ENCODE measurements at regions not wholly inside any gene's neighbourhood (a gene's known extent, or its start where the extent isn't known, plus 50 kb on each side); places are given as distances from the start of the nearest gene placed in this dataset.
"Not testable (repeated sequence)": the region's sequence is repeated elsewhere in the genome, so short reads cannot be mapped to it uniquely, and the experiment has no call there.

DNA sequence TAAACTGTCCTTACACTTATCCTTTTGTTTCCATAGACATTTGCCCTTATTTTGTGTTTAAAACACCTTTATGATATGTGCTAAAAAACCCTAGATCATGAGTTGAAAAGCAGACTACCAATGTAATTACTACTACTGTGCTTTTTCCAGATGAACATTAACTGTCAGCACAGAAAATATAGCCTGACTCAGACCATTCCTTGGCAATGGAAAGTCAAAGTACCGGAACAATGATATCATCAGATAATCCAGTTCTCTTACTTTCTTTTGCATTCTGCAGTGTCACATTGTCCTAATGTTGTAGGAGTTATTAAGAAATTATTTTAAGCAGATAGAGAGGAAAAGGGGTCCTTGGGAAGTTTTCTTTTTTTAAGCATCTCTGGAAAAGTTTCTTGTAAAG lies 1189.0 kb upstream of the FLRT2 start:
- intact Hi-C loops (cut with micrococcal nuclease) (loop anchor here (5.0 kb wide), 2 partner anchors 334 to 1191 kb away; partner anchors contain the start of gene FLRT2), dilution Hi-C loops (cut with MboI; ENCODE audit: extremely low pct_ligation_motif_present, low sequenced_read_pairs) (no loop called here)
- no peaks in the 10 kb centered on the region for H3K9me3 ChIP-seq (replicated peaks; ENCODE audit: control insufficient read depth, insufficient read depth, low read length)
- peak; percentile 62 for DNase-seq (ENCODE audit: low read depth, low spot score)
- peak overlapping the region; percentile 36 for H3K4me2 ChIP-seq (ENCODE audit: insufficient read depth, low read length)
- no TSS peak for BruUV-seq (replicated peaks)
- CTCF ChIA-PET = interaction anchor here (1.6 kb wide), 1 partner anchor 17 kb away, joined by 4 read pairs; no protein-coding TSS in a partner anchor
- no peak overlapping the region for H2AFZ ChIP-seq (ENCODE audit: low read depth, low read length)
- no peak overlapping the region for H3K4me3 ChIP-seq (replicated peaks in 1 of 3; ENCODE audit: insufficient read depth in 1 of 3, low read depth in 1 of 3, low read length in 3 of 3)
- H3K36me3 ChIP-seq (ENCODE audit: control insufficient read depth in 2 of 2, extremely low read depth in 1 of 2, insufficient read depth in 2 of 2, low read length in 2 of 2) = no peaks in the 10 kb centered on the region
- peak; percentile 60 for FAIRE-seq
- peaks cover 21% of the 10 kb centered on the region for H3K4me1 ChIP-seq (ENCODE audit: control insufficient read depth, extremely low read depth, insufficient read depth, low read length)
- no peak overlapping the region for H3K9ac ChIP-seq (replicated peaks; ENCODE audit: extremely low read depth, insufficient read depth, low read length)
- no peaks in the 10 kb centered on the region for H3K79me2 ChIP-seq (ENCODE audit: control insufficient read depth, insufficient read depth, low read length)
- POLR2A ChIA-PET = no interaction called here
- no peaks in the 10 kb centered on the region for H3K27me3 ChIP-seq (ENCODE audit: control insufficient read depth in 2 of 2, insufficient read depth in 2 of 2, low read length in 2 of 2)
- H3K9me1 ChIP-seq (replicated peaks; ENCODE audit: control insufficient read depth, extremely low read depth, insufficient read depth, low read length) = no peaks in the 10 kb centered on the region
- peak overlapping the region; percentile 18 for H3K27ac ChIP-seq (ENCODE audit: insufficient read depth, low read depth, low read length)
- TF ChIP-seq JUN (IDR thresholded peaks at IDR 0.05; ENCODE audit: borderline replicate concordance, insufficient read depth, insufficient read length, low read depth) (peak; percentile 32), POLR2A (IDR thresholded peaks at IDR 0.05; ENCODE audit: low read depth, low read length) (no peak), GATA2 (IDR thresholded peaks at IDR 0.05; ENCODE audit: insufficient read depth, insufficient read length, low read depth, low read length) (no peak), FOS (IDR thresholded peaks at IDR 0.05; ENCODE audit: borderline replicate concordance, insufficient read depth, low read length) (peak; percentile 34), EZH2 (IDR thresholded peaks at IDR 0.05; ENCODE audit: borderline replicate concordance, low read depth, low read length, severe bottlenecking) (no peak), MAX (IDR thresholded peaks at IDR 0.05; ENCODE audit: insufficient read depth, insufficient read length) (no peak), POLR2AphosphoS5 (IDR thresholded peaks at IDR 0.05; ENCODE audit: insufficient read depth, low read depth, low read length) (no peak)
- H4K20me1 ChIP-seq (replicated peaks; ENCODE audit: control insufficient read depth, extremely low read depth, insufficient read depth, low read length) = no peaks in the 10 kb centered on the region

- H3K4me3 ChIP-seq (replicated peaks in 1 of 3; ENCODE audit: insufficient read depth in 1 of 3, low read depth in 1 of 3, low read length in 3 of 3); FAIRE-seq; H3K9me3 ChIP-seq (replicated peaks; ENCODE audit: control insufficient read depth, insufficient read depth, low read length); H3K4me2 ChIP-seq (ENCODE audit: insufficient read depth, low read length); H3K36me3 ChIP-seq (ENCODE audit: control insufficient read depth in 2 of 2, extremely low read depth in 1 of 2, insufficient read depth in 2 of 2, low read length in 2 of 2); H3K27me3 ChIP-seq (ENCODE audit: control insufficient read depth in 2 of 2, insufficient read depth in 2 of 2, low read length in 2 of 2); H4K20me1 ChIP-seq (replicated peaks; ENCODE audit: control insufficient read depth, extremely low read depth, insufficient read depth, low read length); H3K9me1 ChIP-seq (replicated peaks; ENCODE audit: control insufficient read depth, extremely low read depth, insufficient read depth, low read length); H3K9ac ChIP-seq (replicated peaks; ENCODE audit: extremely low read depth, insufficient read depth, low read length); H3K79me2 ChIP-seq (ENCODE audit: control insufficient read depth, insufficient read depth, low read length); dilution Hi-C loops (cut with MboI; ENCODE audit: extremely low pct_ligation_motif_present, low sequenced_read_pairs); H2AFZ ChIP-seq (ENCODE audit: low read depth, low read length); DNase-seq (ENCODE audit: low read depth, low spot score); BruUV-seq (replicated peaks); H3K27ac ChIP-seq (ENCODE audit: insufficient read depth, low read depth, low read length); CTCF ChIA-PET: not testable (repeated sequence)
- peaks cover 21% of the 10 kb centered on the region for H3K4me1 ChIP-seq (ENCODE audit: control insufficient read depth, extremely low read depth, insufficient read depth, low read length)
- POLR2A ChIA-PET = interaction anchor here (0.6 kb wide), 1 partner anchor 18 kb away, joined by 3 read pairs; no protein-coding TSS in a partner anchor
- intact Hi-C loops (cut with micrococcal nuclease) = loop anchor here (5.0 kb wide), 2 partner anchors 335 to 1190 kb away; partner anchors contain the start of gene FLRT2
These were observed 1188.1 kb upstream of the FLRT2 start for GRCh38 chr14:84341867-84342266.
